Ovary (tissue), 7 donors: ENCODE measurements at regions not wholly inside any gene's neighbourhood (a gene's known extent, or its start where the extent isn't known, plus 50 kb on each side); places are given as distances from the start of the nearest gene placed in this dataset.

ENCODE experiments used
- DNase-seq, 5 donors: peaks; one replicate each; pipeline ENCODE4 v3.0.0-alpha.2; 2019 to 2020
- H3K27ac ChIP-seq, 2 donors: fragments of 200-600 bp; one replicate each; pipeline versions ENCODE4 v1.5.1 to v1.8.0; 2019 to 2022
- H3K27me3 ChIP-seq: fragments of 200-600 bp; one replicate; pipeline ENCODE4 v1.8.0; 2022
- H3K36me3 ChIP-seq: fragments of 200-600 bp; sonication (generic); one replicate; pipeline ENCODE4 v1.5.1; 2019
- H3K4me1 ChIP-seq: one replicate; pipeline ENCODE4 v1.8.1; 2013; ENCODE audit warnings: mild to moderate bottlenecking, moderate library complexity; ENCODE audit not compliant: insufficient read depth
- H3K4me3 ChIP-seq: fragments of 200-600 bp; sonication (generic); one replicate; pipeline ENCODE4 v1.5.1; 2017
- H3K9me3 ChIP-seq, 2 donors: fragments of 200-600 bp in 1 of 2; sonication (generic) in 1 of 2; one replicate each; pipeline versions ENCODE4 v1.5.1 to v1.8.1; 2013 to 2019; ENCODE audit warnings: mild to moderate bottlenecking in 1 of 2, moderate library complexity in 1 of 2
- EP300 ChIP-seq: sonication (generic); formaldehyde crosslinking; IDR thresholded peaks from one replicate; pipeline ENCODE4 v1.6.1; 2017; ENCODE audit warnings: antibody characterized with exemption
- POLR2A ChIP-seq: fragments of 450-650 bp; IDR thresholded peaks from one replicate; pipeline ENCODE4 v1.6.1; 2017; ENCODE audit warnings: antibody characterized with exemption, mild to moderate bottlenecking, moderate library complexity
- WGBS, 3 donors: extraction: QIAGEN DNeasy Blood & Tissue Kit in 1 of 3; methylation state at CpG; one replicate each; pipeline versions ENCODE4 v1.1.5 to v1.1.7; 2013 to 2017; 5-methylcytosine and 5-hydroxymethylcytosine counted together
- intact Hi-C, 4 donors: fragments of 100-400 bp; cut with DNase I; formaldehyde crosslinking; loops; one replicate each; pipeline versions ENCODE4 v1.11.0 to v1.15.1; 2022 to 2023
- TF ChIP-seq, protein P1 (sequence below), 3 donors: fragments of 450-650 bp in 2 of 3; fragments of 200-600 bp in 1 of 3; IDR thresholded peaks; one replicate each; pipeline versions ENCODE4 v1.5.1 to v1.8.0; 2016 to 2022; ENCODE audit warnings: antibody characterized with exemption in 3 of 3, mild to moderate bottlenecking in 1 of 3
- donor health status: DM: no; HTN: no; CAD: no; lungs with moderate emphysema.
- donor health status: DM: no; HTN: no; CAD: no.
- donor health status: Bipolar disorder and iron deficiency.
- donor health status: DM: no; HTN: no; CAD: no.
- donor health status: DM: yes; HTN: yes; CAD: no.

DNA sequence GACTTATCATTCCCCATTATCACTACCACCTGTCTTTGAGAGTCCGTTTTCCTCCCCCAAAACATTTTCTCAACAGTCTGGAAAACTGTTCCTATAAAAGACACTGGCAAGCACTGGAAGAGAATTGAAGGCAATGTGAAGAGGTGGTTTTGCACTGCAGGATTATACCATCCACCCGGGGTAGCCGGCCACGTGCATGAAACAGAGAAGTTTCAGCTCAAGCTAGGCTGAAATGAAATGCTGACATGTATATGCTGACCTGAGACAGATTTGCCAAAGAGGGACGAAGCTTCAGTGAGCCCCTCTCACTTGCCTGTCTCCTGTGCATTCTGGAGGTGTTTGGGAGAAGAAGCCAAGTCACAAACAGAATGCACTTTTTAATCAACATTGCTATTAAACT lies 567.0 kb downstream of the EBF1 start:
- H3K27me3 ChIP-seq: no peaks in the 10 kb centered on the region
- H3K4me1 ChIP-seq: no peaks in the 10 kb centered on the region
- no peaks in the 10 kb centered on the region for H3K9me3 ChIP-seq
- no peaks in the 10 kb centered on the region for H3K36me3 ChIP-seq
- TF ChIP-seq, protein P1, sequence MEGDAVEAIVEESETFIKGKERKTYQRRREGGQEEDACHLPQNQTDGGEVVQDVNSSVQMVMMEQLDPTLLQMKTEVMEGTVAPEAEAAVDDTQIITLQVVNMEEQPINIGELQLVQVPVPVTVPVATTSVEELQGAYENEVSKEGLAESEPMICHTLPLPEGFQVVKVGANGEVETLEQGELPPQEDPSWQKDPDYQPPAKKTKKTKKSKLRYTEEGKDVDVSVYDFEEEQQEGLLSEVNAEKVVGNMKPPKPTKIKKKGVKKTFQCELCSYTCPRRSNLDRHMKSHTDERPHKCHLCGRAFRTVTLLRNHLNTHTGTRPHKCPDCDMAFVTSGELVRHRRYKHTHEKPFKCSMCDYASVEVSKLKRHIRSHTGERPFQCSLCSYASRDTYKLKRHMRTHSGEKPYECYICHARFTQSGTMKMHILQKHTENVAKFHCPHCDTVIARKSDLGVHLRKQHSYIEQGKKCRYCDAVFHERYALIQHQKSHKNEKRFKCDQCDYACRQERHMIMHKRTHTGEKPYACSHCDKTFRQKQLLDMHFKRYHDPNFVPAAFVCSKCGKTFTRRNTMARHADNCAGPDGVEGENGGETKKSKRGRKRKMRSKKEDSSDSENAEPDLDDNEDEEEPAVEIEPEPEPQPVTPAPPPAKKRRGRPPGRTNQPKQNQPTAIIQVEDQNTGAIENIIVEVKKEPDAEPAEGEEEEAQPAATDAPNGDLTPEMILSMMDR (IDR thresholded peaks at IDR 0.05): no peak
- no peak for TF ChIP-seq EP300
- TF ChIP-seq POLR2A: no peak
- no peak overlapping the region for H3K4me3 ChIP-seq
- intact Hi-C loops: no loop called here
- H3K27ac ChIP-seq: no peak overlapping the region
- no peak for DNase-seq
- WGBS, 3 donors: 80 to 94% (median 93%) methylated on average over 5 of the region's 5 CpGs

DNA sequence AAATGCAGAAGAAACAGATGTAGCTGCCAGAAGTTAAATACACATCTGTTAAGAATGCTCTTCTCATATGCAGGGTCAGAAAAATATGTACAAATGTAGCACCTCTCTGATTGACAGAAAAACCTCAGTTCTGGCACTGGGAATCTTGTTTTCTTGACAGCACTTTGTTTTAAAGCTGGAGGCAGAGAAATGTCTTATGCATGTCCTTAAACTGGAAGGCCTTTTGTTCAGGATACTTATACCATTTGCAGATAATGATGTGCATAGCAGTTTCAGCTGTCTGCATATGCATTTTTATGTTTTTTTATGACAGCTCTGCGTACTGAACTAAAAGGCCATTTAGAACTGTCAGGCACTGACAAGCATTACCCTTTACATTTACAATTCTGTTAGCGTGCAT lies 567.9 kb downstream of the EBF1 start:
- intact Hi-C loops: no loop called here
- Histone ChIP-seq H3K4me3 (no peak overlapping the region), H3K27ac (no peak overlapping the region), H3K27me3 (no peaks in the 10 kb centered on the region), H3K4me1 (no peaks in the 10 kb centered on the region), H3K36me3 (no peaks in the 10 kb centered on the region), H3K9me3 (no peaks in the 10 kb centered on the region)
- TF ChIP-seq, protein P1 (IDR thresholded peaks at IDR 0.05): no peak
- TF ChIP-seq POLR2A (no peak), EP300 (no peak)
- DNase-seq: no peak
- 90 to 94% (median 93%) methylated on average over 2 of the region's 2 CpGs for WGBS, 3 donors

DNA sequence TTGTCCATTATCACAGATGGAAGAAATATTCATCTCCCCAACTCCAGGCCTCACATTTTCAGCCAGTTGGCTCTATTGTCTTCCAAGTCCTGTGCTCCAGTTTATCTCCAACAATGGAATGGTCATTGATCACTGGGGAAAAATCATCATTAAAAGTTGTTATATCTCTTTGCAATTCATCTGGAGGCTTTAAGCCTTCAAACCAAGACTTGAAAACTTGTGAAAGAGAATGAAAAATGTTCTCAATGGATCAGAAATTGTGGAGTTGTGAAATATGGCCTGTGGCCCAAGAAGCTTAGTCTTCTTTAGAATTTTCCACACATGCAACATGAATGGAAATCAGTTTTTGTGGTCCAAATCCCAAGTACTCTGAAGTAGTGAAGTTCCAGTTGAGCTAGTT lies 569.6 kb downstream of the EBF1 start:
- no peak for DNase-seq
- TF ChIP-seq EP300 (no peak), POLR2A (no peak)
- TF ChIP-seq, protein P1 (IDR thresholded peaks at IDR 0.05): no peak
- Histone ChIP-seq H3K4me3 (no peak overlapping the region), H3K36me3 (no peaks in the 10 kb centered on the region), H3K9me3 (no peaks in the 10 kb centered on the region), H3K27me3 (no peaks in the 10 kb centered on the region), H3K27ac (no peak overlapping the region), H3K4me1 (no peaks in the 10 kb centered on the region)
- intact Hi-C loops: no loop called here

DNA sequence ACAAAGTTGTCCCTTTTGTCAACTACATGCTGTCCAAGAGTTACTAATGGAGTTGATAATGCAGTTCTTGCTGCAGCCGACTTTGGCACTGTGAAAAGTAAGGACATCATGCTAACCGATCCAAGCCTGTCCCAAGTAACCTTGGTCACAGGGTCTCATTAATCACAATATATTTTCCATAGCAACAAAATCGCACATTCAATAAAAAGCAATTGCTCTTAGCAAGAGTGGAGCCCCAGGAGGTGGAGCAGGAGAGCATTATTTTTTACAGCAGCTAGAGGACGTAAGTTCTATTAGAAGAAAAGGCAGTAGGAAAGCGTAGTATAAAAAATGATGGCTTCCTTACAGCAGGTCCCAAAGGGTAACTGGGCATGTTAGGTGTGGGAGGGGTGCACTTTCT lies 570.3 kb downstream of the EBF1 start:
- Histone ChIP-seq H3K4me3 (no peak overlapping the region), H3K4me1 (no peaks in the 10 kb centered on the region), H3K9me3 (no peaks in the 10 kb centered on the region), H3K27me3 (no peaks in the 10 kb centered on the region), H3K36me3 (no peaks in the 10 kb centered on the region), H3K27ac (no peak overlapping the region)
- WGBS, 3 donors: 81 to 87% (median 87%) methylated on average over 5 of the region's 5 CpGs
- TF ChIP-seq EP300 (no peak), POLR2A (no peak)
- TF ChIP-seq, protein P1 (IDR thresholded peaks at IDR 0.05): no peak
- intact Hi-C loops: no loop called here
- DNase-seq: no peak

DNA sequence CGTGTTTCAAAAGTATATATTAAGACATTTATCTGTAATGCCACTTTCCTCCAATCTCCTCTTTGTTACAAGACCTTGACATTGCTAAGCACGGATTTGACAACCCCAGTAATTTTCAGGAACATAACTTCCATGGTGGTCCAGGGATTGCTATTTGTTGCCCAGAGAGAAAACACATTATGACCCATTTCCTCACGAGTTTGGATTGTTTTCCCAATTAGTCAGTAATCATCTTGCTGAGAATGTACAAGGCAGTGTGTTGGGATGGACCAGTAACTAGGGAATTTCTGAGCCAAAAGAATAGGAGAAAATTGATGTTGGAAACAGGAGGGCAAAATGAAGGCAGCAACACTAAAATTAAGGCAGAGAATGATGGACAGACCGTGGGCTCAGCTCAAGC lies 574.1 kb downstream of the EBF1 start:
- WGBS, 3 donors: 58 to 59% (median 58%) methylated on average over 4 of the region's 4 CpGs
- H3K27ac ChIP-seq: no peak overlapping the region
- no peaks in the 10 kb centered on the region for H3K36me3 ChIP-seq
- intact Hi-C loops: no loop called here
- no peak for TF ChIP-seq POLR2A
- TF ChIP-seq, protein P1 (IDR thresholded peaks at IDR 0.05): no peak
- no peak for TF ChIP-seq EP300
- no peaks in the 10 kb centered on the region for H3K9me3 ChIP-seq
- H3K27me3 ChIP-seq: no peaks in the 10 kb centered on the region
- no peak overlapping the region for H3K4me3 ChIP-seq
- H3K4me1 ChIP-seq: peaks cover 2% of the 10 kb centered on the region
- no peak for DNase-seq
